Sigmoid colon (tissue), 6 donors: ENCODE measurements at regions not wholly inside any gene's neighbourhood (a gene's known extent, or its start where the extent isn't known, plus 50 kb on each side); places are given as distances from the start of the nearest gene placed in this dataset.
"Not testable (repeated sequence)": the region's sequence is repeated elsewhere in the genome, so short reads cannot be mapped to it uniquely, and the experiment has no call there.

ENCODE experiments used
- DNase-seq: peaks from one replicate; pipeline ENCODE4 v3.0.0-alpha.2; 2019
- H3K27ac ChIP-seq, 4 donors: fragments of 200-600 bp; sonication (generic); one replicate each; pipeline ENCODE4 v1.5.1; 2016 to 2019; ENCODE audit warnings: mild to moderate bottlenecking in 1 of 4
- H3K27me3 ChIP-seq, 3 donors: fragments of 200-600 bp; sonication (generic); one replicate each; pipeline ENCODE4 v1.5.1; 2019; ENCODE audit warnings: mild to moderate bottlenecking in 1 of 3
- H3K36me3 ChIP-seq, 4 donors: fragments of 200-600 bp; sonication (generic); one replicate each; pipeline ENCODE4 v1.5.1; 2016 to 2019
- H3K4me1 ChIP-seq, 4 donors: fragments of 200-600 bp; sonication (generic); one replicate each; pipeline ENCODE4 v1.5.1; 2017 to 2019
- H3K4me3 ChIP-seq, 4 donors: fragments of 200-600 bp; sonication (generic); one replicate each; pipeline ENCODE4 v1.5.1; 2017 to 2019; ENCODE audit warnings: mild to moderate bottlenecking in 2 of 4, moderate library complexity in 1 of 4
- H3K9me3 ChIP-seq, 4 donors: fragments of 200-600 bp in 3 of 4; sonication (generic) in 3 of 4; one replicate each; pipeline versions ENCODE4 v1.5.1 to v1.6.1; 2013 to 2019
- EP300 ChIP-seq, 4 donors: sonication (generic); formaldehyde crosslinking; IDR thresholded peaks; one replicate each; pipeline ENCODE4 v1.6.1; 2017; ENCODE audit warnings: antibody characterized with exemption in 4 of 4
- POLR2A ChIP-seq, 2 donors: fragments of 450-650 bp; IDR thresholded peaks; one replicate each; pipeline ENCODE4 v1.6.1; 2016; ENCODE audit warnings: antibody characterized with exemption in 2 of 2, mild to moderate bottlenecking in 2 of 2, moderate library complexity in 2 of 2
- POLR2AphosphoS5 ChIP-seq, 4 donors: sonication (generic); formaldehyde crosslinking; IDR thresholded peaks; one replicate each; pipeline ENCODE4 v1.6.1; 2017; ENCODE audit warnings: antibody characterized with exemption in 4 of 4
- WGBS, 2 donors: extraction: QIAGEN DNeasy Blood & Tissue Kit; methylation state at CpG; one replicate each; pipeline ENCODE4 v1.1.7; 2013; 5-methylcytosine and 5-hydroxymethylcytosine counted together
- intact Hi-C: fragments of 100-400 bp; cut with DNase I; formaldehyde crosslinking; loops from one replicate; pipeline ENCODE4 v1.15.1; 2023
- TF ChIP-seq, protein P1 (sequence below), 4 experiments: fragments of 450-650 bp in 3 of 4; fragments of 200-600 bp in 1 of 4; IDR thresholded peaks; one replicate each; pipeline ENCODE4 v1.5.1; 2016 to 2019; ENCODE audit warnings: antibody characterized with exemption in 4 of 4, mild to moderate bottlenecking in 3 of 4, moderate library complexity in 2 of 4
- donor health status: healthy with polysubstance abuse.
- donor health status: healthy.

DNA sequence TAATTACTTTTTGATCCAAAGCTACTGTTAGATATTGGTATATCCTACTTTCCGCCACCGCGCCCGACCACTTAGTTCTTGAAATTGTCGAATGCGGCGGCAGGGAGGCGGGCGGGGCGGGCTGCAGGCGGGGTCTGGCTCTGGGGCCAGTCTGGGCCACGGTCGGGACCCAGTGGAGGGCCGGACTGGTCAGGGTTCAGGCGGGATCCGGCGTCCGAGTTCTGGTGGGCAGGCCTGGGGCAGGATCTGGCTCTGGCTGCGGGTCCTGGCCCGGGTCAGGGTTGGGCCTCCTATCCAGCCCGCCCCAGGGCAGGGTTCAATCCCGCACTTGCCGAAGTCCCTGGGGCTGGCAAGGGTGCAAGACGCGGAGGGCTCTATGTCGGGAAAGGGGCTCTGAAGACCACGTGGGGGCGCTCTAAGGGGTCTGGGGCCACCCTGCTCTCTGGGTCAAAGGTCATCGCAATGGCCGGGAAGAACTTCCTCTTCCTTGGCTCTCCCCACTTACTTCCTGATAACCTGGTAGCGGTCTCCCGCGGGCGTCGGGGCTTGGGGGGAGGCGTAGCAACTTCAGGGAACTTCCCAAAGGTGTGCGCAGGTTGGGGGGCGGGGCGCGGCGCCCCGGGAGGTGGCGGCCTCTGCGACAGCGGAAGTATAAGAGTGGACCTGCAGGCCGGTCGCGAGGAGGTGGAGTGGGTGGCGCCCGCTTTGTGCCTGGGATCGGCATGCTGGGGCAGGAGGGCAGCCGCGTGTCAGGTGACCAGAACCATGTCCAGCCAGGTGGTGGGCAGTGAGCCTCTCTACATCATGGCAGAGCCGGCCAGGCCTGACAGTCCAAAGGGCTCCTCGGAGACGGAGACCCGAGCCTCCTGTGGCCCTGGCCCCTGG, 83.4 kb downstream of the MRPL57 start:
- 96% methylated on average over 57 of the region's 57 CpGs for WGBS, 2 donors
- no peak overlapping the region for H3K4me3 ChIP-seq

DNA sequence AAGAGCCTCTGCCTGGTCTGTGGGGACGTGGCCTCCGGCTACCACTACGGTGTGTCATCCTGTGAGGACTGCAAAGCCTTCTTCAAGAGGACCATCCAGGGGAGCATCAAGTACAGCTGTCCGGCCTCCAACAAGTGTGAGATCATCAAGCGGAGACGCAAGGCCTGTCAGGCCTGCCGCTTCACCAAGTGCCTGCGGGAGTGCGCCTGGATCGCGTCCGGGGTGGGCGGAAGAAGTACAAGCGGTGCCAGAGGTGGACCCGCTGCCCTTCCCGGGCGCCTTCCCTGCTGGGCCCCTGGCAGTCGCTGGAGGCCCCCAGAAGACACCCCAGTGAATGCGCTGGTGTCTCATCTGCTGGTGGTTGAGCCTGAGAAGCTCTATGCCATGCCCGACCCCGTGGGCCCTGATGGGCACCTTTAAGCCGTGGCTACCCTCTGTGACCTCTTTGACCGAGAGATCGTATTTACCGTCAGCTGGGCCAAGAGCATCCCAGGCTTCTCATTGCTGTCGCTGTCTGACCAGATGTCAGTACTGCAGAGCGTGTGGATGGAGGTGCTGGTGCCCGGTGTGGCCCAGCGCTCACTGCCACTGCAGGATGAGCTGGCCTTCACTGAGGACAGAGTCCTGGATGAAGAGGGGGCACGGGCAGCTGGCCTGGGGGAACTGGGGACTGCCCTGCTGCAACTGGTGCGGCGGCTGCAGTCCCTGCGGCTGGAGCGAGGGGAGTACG, 84.3 kb downstream of the MRPL57 start:
- H3K36me3 ChIP-seq, H3K4me3 ChIP-seq, H3K4me1 ChIP-seq, H3K27ac ChIP-seq, intact Hi-C loops, H3K27me3 ChIP-seq, H3K9me3 ChIP-seq, DNase-seq: not testable (repeated sequence)
- 95 to 97% methylated on average over 34 to 35 of the region's 35 CpGs for WGBS, 2 donors

More for the DNA sequence above, 83.4 kb downstream of the MRPL57 start:
- DNase-seq, result no peak
- intact Hi-C loops, result no loop called here
- no peaks in the 10 kb centered on the region for H3K9me3 ChIP-seq
- no peaks in the 10 kb centered on the region for H3K36me3 ChIP-seq
- TF ChIP-seq POLR2A (IDR thresholded peaks at IDR 0.05) (no peak), EP300 (IDR thresholded peaks at IDR 0.05) (no peak), POLR2AphosphoS5 (IDR thresholded peaks at IDR 0.05) (no peak)
- TF ChIP-seq, protein P1, sequence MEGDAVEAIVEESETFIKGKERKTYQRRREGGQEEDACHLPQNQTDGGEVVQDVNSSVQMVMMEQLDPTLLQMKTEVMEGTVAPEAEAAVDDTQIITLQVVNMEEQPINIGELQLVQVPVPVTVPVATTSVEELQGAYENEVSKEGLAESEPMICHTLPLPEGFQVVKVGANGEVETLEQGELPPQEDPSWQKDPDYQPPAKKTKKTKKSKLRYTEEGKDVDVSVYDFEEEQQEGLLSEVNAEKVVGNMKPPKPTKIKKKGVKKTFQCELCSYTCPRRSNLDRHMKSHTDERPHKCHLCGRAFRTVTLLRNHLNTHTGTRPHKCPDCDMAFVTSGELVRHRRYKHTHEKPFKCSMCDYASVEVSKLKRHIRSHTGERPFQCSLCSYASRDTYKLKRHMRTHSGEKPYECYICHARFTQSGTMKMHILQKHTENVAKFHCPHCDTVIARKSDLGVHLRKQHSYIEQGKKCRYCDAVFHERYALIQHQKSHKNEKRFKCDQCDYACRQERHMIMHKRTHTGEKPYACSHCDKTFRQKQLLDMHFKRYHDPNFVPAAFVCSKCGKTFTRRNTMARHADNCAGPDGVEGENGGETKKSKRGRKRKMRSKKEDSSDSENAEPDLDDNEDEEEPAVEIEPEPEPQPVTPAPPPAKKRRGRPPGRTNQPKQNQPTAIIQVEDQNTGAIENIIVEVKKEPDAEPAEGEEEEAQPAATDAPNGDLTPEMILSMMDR (IDR thresholded peaks at IDR 0.05), result no peak
- no peaks in the 10 kb centered on the region for H3K27me3 ChIP-seq
- H3K27ac ChIP-seq, result no peak overlapping the region
- H3K4me1 ChIP-seq, result no peaks in the 10 kb centered on the region

DNA sequence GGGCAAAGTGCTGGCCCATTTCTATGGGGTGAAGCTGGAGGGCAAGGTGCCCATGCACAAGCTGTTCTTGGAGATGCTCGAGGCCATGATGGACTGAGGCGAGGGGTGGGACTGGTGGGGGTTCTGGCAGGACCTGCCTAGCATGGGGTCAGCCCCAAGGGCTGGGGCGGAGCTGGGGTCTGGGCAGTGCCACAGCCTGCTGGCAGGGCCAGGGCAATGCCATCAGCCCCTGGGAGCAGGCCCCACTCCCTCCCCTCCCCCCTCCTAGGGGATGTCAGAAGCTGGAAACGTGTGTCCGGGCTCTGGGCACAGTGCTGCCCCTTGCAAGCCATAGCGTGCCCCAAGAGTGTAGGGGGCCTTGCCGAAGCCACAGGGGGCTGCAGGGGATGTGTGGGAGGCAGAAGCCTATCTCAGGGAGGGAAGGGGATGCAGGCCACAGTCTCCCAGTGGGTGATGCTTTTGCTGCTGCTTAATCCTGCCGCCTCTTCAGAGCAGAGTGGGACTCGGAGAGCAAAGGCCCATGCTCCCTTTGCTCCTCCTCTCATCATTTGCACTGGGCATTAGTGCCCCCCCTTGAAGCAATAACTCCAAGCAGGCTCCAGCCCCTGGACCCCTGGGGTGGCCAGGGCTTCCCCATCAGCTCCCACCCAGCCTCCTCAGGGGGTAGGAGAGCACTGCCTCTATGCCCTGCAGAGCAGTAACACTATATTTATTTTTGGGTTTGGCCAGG, 85.2 kb downstream of the MRPL57 start:
- intact Hi-C loops, H3K27me3 ChIP-seq, H3K9me3 ChIP-seq, DNase-seq, H3K27ac ChIP-seq, H3K4me3 ChIP-seq, H3K36me3 ChIP-seq, H3K4me1 ChIP-seq: not testable (repeated sequence)
- 77 to 87% methylated on average over 3 of the region's 9 CpGs for WGBS, 2 donors

DNA sequence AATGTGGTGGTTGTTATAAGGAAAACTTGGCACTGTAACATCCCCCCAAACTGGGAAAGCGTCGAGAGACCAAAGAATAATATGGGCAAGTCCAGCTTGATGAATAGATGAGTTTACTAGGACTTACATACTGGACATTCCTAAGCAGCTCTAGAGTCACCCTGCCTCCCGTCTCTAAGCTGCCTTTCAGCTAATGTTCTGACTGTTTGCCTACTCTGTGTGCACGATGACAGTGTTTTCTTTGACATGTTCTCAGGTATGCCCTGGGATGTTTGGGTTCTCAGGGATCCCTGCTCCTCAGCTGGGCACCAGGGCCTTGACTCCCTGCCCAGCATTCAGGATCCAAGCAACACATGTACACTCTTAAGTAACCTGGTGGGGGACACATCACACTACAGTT, 87.5 kb downstream of the MRPL57 start:
- H3K4me3 ChIP-seq, DNase-seq, H3K27ac ChIP-seq, H3K36me3 ChIP-seq, H3K9me3 ChIP-seq, H3K4me1 ChIP-seq, intact Hi-C loops, H3K27me3 ChIP-seq: not testable (repeated sequence)
- WGBS, 2 donors, result 70 to 76% methylated on average over 2 to 3 of the region's 4 CpGs

DNA sequence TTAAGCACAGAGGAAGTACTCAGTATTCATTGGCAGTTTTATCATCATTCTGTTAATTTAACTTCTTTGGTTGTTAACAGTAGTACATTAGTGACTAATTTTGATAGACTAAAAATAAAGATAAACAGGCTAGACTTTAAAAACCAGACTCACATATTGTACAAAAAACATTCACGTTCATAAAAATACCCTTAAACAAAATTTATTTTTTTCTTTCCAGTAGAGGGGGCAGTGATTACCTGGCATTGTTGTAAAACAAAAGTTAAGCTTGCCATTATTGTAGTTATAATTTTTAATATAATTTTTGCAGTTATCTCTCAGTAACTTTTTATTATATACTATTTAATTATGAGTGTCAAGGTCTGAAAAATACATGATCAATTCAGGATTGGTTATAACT, 92.0 kb downstream of the MRPL57 start:
- DNase-seq, H3K4me3 ChIP-seq, H3K4me1 ChIP-seq, H3K27me3 ChIP-seq, H3K9me3 ChIP-seq, H3K27ac ChIP-seq, H3K36me3 ChIP-seq, intact Hi-C loops: not testable (repeated sequence)
- 6 to 23% methylated on average over 1 of the region's 1 CpG for whole genome bisulfite sequencing, 2 donors

DNA sequence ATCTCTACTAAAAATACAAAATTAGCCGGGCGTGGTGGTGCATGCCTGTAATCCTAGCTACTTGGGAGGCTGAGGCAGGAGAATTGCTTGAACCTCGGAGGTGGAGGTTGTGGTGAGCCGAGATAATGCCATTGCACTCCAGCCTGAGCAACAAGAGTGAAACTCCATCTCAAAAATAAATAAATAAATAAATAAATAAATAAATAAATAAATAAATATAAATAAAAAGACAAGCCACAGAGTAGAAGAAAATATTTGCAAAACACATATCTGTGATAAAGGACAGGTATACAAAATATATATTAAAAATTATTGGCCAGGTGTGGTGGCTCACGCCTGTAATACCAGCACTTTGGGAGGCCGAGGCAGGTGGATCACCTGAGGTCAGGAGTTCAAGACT, 96.0 kb downstream of the MRPL57 start:
- H3K9me3 ChIP-seq, H3K36me3 ChIP-seq, H3K27ac ChIP-seq, DNase-seq, H3K27me3 ChIP-seq, H3K4me3 ChIP-seq, intact Hi-C loops, H3K4me1 ChIP-seq: not testable (repeated sequence)
- 96% methylated on average over 6 of the region's 6 CpGs for WGBS, 2 donors

DNA sequence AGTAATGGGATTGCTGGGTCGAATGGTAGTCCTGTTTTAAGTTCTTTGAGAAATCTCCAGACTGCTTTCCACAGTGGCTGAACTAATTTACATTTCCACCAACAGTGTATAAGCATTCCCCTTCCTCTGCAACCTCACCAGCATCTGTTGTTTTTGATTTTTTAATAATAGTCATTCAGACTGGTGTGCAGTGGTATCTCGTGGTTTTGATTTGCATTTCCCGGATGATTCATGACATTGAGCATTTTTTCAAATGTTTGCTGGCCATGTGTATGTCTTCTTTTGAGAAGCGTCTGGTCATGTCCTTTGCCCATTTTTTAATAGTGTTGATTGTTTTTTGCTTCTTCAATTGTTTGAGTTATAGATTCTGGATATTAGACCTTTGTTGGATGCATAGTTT, 98.0 kb downstream of the MRPL57 start:
- H3K4me1 ChIP-seq, DNase-seq, H3K27me3 ChIP-seq, H3K4me3 ChIP-seq, H3K27ac ChIP-seq, H3K36me3 ChIP-seq, H3K9me3 ChIP-seq, intact Hi-C loops: not testable (repeated sequence)
- WGBS, 2 donors, result 79 to 82% methylated on average over 4 of the region's 4 CpGs
